K562 (cell line): ENCODE measurements at regions not wholly inside any gene's neighbourhood (a gene's known extent, or its start where the extent isn't known, plus 50 kb on each side); places are given as distances from the start of the nearest gene placed in this dataset.

ENCODE experiments used
- ARID2 ChIP-seq: fragments of 450-650 bp; IDR thresholded peaks from 2 replicates; pipeline ENCODE4 v1.6.1; 2017; ENCODE audit warnings: antibody characterized with exemption, mild to moderate bottlenecking
- CEBPG ChIP-seq, 3 experiments: fragments of 200-800 bp in 1 of 3; sonication (Bioruptor generic) in 1 of 3; sonication (generic) in 1 of 3; formaldehyde crosslinking in 1 of 3; IDR thresholded peaks in 2 of 3; conservative IDR thresholded peaks in 1 of 3; 2 replicates each; pipeline versions ENCODE4 v1.6.1 to v1.8.0; 2016 to 2022; ENCODE audit warnings: missing compliant biosample characterization in 2 of 3, missing genetic modification characterization in 2 of 3, mild to moderate bottlenecking in 1 of 3, missing genetic modification reagents in 1 of 3
- ERF ChIP-seq: fragments of 450-650 bp; formaldehyde crosslinking; IDR thresholded peaks from 2 replicates; pipeline ENCODE4 v1.4.0; 2020; ENCODE audit warnings: mild to moderate bottlenecking, mixed read lengths
- EZH2 ChIP-seq: IDR thresholded peaks from 2 replicates; pipeline ENCODE4 v1.6.1; 2012; ENCODE audit warnings: low read depth, mild to moderate bottlenecking, inconsistent platforms, low read length, borderline replicate concordance
- GATA2 ChIP-seq: sonication (generic); formaldehyde crosslinking; IDR thresholded peaks from 2 replicates; pipeline ENCODE4 v1.4.0; 2020; ENCODE audit warnings: mild to moderate bottlenecking, missing genetic modification reagents
- POLR2A ChIP-seq: fragments of 450-650 bp; conservative IDR thresholded peaks from 2 replicates; pipeline ENCODE4 v1.6.1; 2016
- POLR2AphosphoS5 ChIP-seq: IDR thresholded peaks from 2 replicates; pipeline ENCODE4 v1.6.1; 2011; ENCODE audit warnings: mild to moderate bottlenecking, low read depth, low read length, moderate library complexity; ENCODE audit not compliant: control insufficient read depth, insufficient read depth
- RFX5 ChIP-seq: IDR thresholded peaks from 2 replicates; pipeline ENCODE4 v1.6.1; 2011; ENCODE audit warnings: low read depth, mild to moderate bottlenecking, improper control_type of control experiment, low read length

DNA sequence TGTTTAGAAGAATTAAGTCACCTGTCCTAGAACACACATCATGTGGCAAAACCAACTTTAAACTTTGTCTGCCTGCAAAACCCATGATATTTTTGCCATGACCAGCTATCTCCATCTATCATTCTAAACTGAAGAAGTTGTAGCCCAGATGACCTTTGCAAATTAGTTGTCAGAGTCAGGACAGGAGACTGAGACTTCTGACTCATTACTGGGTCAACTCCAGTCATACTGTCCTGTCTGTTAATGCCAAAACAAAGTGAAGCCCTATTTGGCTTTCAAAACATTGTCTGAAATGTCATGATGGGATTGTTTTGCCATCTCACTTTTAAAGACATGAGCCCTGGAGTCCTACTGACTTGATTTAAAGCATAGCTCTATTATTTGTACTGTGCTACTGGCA lies 365.7 kb upstream of the CPEB2 start:
- TF ChIP-seq ERF (CRISPR knock-in tag) (no peak), RFX5 (no peak), POLR2A (no peak), CEBPG (CRISPR knock-in tag; IDR thresholded peaks at IDR 0.05) (no peak), CEBPG (tag; conservative IDR thresholded peaks at IDR 0.05 in 1 of 2, IDR thresholded peaks at IDR 0.05 in 1 of 2) (no peak), EZH2 (no peak), POLR2AphosphoS5 (no peak), GATA2 (no peak), ARID2 (no peak)
